GM21723 (cell line): ENCODE measurements at regions not wholly inside any gene's neighbourhood (a gene's known extent, or its start where the extent isn't known, plus 50 kb on each side); places are given as distances from the start of the nearest gene placed in this dataset.

ENCODE experiments used
- ATAC-seq: cut with Tn5 transposase; IDR thresholded peaks from one replicate; pipeline ENCODE4 v1.9.1; 2021; ENCODE audit warnings: mild to moderate bottlenecking, moderate library complexity; ENCODE audit not compliant: unreplicated experiment

- no peak for ATAC-seq
Observed at GRCh38 chr3:67286586-67286985, 288.5 kb downstream of the KBTBD8 start.

GRCh38 chr3:67288466-67289106 is 290.5 kb downstream of the KBTBD8 start:
- ATAC-seq = no peak

GRCh38 chr3:67289626-67290025 is 291.5 kb downstream of the KBTBD8 start:
- no peak for ATAC-seq

GRCh38 chr3:67290438-67290837 is 292.3 kb downstream of the KBTBD8 start:
- ATAC-seq = no peak

- no peak for ATAC-seq
Observed at GRCh38 chr3:67291287-67292252, 293.5 kb downstream of the KBTBD8 start.

GRCh38 chr3:67292356-67293121 is 294.4 kb downstream of the KBTBD8 start:
- no peak for ATAC-seq

GRCh38 chr3:67294341-67294740 is 296.2 kb downstream of the KBTBD8 start:
- ATAC-seq = no peak

- ATAC-seq = no peak
Observed at GRCh38 chr3:67296039-67296892, 298.2 kb downstream of the KBTBD8 start.

- no peak for ATAC-seq
Observed at GRCh38 chr3:67297715-67298475, 299.8 kb downstream of the KBTBD8 start.

- ATAC-seq = no peak
Observed at GRCh38 chr3:67301556-67301955, 303.4 kb downstream of the KBTBD8 start.

GRCh38 chr3:67302489-67302888 is 304.4 kb downstream of the KBTBD8 start:
- no peak for ATAC-seq

GRCh38 chr3:67305160-67305559 is 307.1 kb downstream of the KBTBD8 start:
- no peak for ATAC-seq

GRCh38 chr3:67305922-67306321 is 307.8 kb downstream of the KBTBD8 start:
- ATAC-seq = no peak

GRCh38 chr3:67311440-67311839 is 313.3 kb downstream of the KBTBD8 start:
- no peak for ATAC-seq

- ATAC-seq = no peak
Observed at GRCh38 chr3:67312155-67312554, 314.0 kb downstream of the KBTBD8 start.

- ATAC-seq = no peak
Observed at GRCh38 chr3:67318162-67318561, 320.1 kb downstream of the KBTBD8 start.

- ATAC-seq = no peak
Observed at GRCh38 chr3:67324554-67324953, 326.4 kb downstream of the KBTBD8 start.
